GM23248 (cell line): ENCODE measurements at regions not wholly inside any gene's neighbourhood (a gene's known extent, or its start where the extent isn't known, plus 50 kb on each side); places are given as distances from the start of the nearest gene placed in this dataset.

Experiments
- EZH2 ChIP-seq: fragments of 200-600 bp; sonication (generic); IDR thresholded peaks from 2 replicates; pipeline ENCODE4 v1.6.1; 2018; ENCODE audit warnings: antibody characterized with exemption, mild to moderate bottlenecking; ENCODE audit not compliant: insufficient read depth, poor library complexity, severe bottlenecking
- EZH2phosphoT487 ChIP-seq: fragments of 200-600 bp; sonication (generic); IDR thresholded peaks from 2 replicates; pipeline ENCODE4 v1.6.1; 2018; ENCODE audit warnings: antibody characterized with exemption, moderate library complexity, mild to moderate bottlenecking, low read depth; ENCODE audit not compliant: insufficient read depth

DNA sequence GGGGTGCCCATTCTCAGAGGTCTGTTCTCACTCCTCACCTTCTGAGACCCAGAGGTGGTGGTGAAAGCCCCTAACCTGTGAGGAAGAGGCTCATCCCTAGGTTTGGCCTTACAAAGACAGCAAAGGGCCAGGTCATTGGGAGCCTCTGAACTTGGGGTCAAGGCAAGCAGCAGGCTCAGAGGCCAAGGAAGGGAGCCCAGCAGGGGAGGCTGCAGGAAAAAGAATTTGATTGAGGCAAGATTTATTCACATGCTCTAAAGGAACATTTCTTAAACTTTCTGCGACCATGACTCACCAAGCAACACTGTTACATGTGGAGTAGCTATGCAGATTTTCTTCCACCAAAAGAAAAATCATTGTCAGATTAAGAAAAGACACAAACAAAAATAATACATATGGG, 132.5 kb upstream of the SYT6 start:
- TF ChIP-seq EZH2, result no peak
- TF ChIP-seq EZH2phosphoT487, result no peak
